ENCODE measurements at regions not wholly inside any gene's neighbourhood (a gene's known extent, or its start where the extent isn't known, plus 50 kb on each side); places are given as distances from the start of the nearest gene placed in this dataset.

DNA sequence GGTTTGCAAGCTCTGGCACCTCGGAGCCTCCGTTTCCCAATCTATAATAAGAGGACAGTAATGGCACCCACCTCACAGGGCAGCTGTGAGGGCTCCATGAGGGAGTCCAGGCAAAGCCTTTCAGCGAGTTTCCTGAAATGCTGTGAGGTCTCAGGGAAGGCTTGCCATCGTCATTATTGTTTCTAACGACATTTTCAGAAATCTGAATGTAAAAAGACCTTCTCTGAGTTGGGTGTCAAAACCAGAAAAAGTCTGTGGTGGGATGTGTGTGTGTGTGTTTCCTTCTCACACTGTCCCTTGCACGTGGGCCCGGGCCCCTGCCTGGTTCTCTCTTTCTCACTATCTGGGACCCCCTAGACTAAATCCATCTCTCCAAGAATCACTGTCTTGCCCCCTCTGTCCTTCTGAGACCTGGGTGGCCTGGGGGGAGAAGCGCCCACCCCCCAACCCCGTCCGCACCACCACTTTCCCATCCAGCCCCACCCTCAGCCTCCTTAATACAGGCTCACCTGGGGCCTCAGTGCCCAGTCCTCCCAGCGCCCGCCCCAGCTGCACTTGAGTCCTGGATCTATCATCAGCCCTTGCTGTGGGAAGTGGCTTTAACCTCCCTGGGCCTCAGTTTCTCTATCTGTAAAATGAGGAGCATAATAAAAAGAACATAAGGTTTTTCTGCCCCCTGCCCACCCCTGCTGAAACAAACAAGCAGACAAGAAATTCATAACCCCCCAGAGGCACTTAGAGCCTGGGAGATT, 180.3 kb downstream of the C9orf50 start:
- no peaks in the 10 kb centered on the region for H3K36me3 ChIP-seq (ENCODE audit: control insufficient read depth in 1 of 2, insufficient read depth in 2 of 2, low read length in 2 of 2)
- H3K27ac ChIP-seq (ENCODE audit: low read depth, low read length), result no peak overlapping the region
- no peak for TF ChIP-seq TCF7L2 (IDR thresholded peaks at IDR 0.05; ENCODE audit: borderline replicate concordance, extremely low read depth, insufficient read depth, insufficient read length)
- TF ChIP-seq CEBPB (IDR thresholded peaks at IDR 0.05; ENCODE audit: low read depth), result no peak
- no peak for TF ChIP-seq SP1 (IDR thresholded peaks at IDR 0.05; ENCODE audit: low read depth)
- no peak for TF ChIP-seq ELF1 (IDR thresholded peaks at IDR 0.05; ENCODE audit: borderline replicate concordance, low read depth)
- TF ChIP-seq, protein P1, sequence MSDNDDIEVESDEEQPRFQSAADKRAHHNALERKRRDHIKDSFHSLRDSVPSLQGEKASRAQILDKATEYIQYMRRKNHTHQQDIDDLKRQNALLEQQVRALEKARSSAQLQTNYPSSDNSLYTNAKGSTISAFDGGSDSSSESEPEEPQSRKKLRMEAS (IDR thresholded peaks at IDR 0.05), result no peak
- no peak for TF ChIP-seq JUND (IDR thresholded peaks at IDR 0.05)
- TF ChIP-seq FOSL1 (IDR thresholded peaks at IDR 0.05; ENCODE audit: low read depth), result no peak
- TF ChIP-seq POLR2A (IDR thresholded peaks at IDR 0.05; ENCODE audit: borderline replicate concordance, extremely low read depth, insufficient read depth, insufficient read length), result no peak
- TF ChIP-seq, protein P2, sequence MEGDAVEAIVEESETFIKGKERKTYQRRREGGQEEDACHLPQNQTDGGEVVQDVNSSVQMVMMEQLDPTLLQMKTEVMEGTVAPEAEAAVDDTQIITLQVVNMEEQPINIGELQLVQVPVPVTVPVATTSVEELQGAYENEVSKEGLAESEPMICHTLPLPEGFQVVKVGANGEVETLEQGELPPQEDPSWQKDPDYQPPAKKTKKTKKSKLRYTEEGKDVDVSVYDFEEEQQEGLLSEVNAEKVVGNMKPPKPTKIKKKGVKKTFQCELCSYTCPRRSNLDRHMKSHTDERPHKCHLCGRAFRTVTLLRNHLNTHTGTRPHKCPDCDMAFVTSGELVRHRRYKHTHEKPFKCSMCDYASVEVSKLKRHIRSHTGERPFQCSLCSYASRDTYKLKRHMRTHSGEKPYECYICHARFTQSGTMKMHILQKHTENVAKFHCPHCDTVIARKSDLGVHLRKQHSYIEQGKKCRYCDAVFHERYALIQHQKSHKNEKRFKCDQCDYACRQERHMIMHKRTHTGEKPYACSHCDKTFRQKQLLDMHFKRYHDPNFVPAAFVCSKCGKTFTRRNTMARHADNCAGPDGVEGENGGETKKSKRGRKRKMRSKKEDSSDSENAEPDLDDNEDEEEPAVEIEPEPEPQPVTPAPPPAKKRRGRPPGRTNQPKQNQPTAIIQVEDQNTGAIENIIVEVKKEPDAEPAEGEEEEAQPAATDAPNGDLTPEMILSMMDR (IDR thresholded peaks at IDR 0.05 in 2 of 3, conservative IDR thresholded peaks at IDR 0.05 in 1 of 3; ENCODE audit: borderline replicate concordance in 1 of 3, insufficient read depth in 1 of 3, low read depth in 2 of 3, low read length in 2 of 3), result no peak
- H4K20me1 ChIP-seq (ENCODE audit: insufficient read depth), result no peaks in the 10 kb centered on the region
- no peaks in the 10 kb centered on the region for H3K79me2 ChIP-seq (ENCODE audit: insufficient read depth, low read length)
- ChIA-PET POLR2A (interaction anchor here (0.6 kb wide), 1 partner anchor 20 kb away, joined by 4 read pairs; no protein-coding TSS in a partner anchor), RAD21 (ENCODE audit: low non-redundant PET in 1 of 2, low total read pairs in 2 of 2, uncharacterized antibody in 2 of 2, unreplicated experiment in 2 of 2) (no interaction called here), CTCF (interaction anchor here (1.2 kb wide), 1 partner anchor 10 kb away, joined by 4 read pairs; no protein-coding TSS in a partner anchor)
- no peak overlapping the region for H3K9ac ChIP-seq (ENCODE audit: low read length)
- DNase-seq (ENCODE audit: low read depth, low spot score) (no peak), ATAC-seq (no peak)
- H3K4me2 ChIP-seq (ENCODE audit: low read length), result no peak overlapping the region
- no peaks in the 10 kb centered on the region for H3K27me3 ChIP-seq (ENCODE audit: insufficient read depth, low read length)
- no peak overlapping the region for H2AFZ ChIP-seq (ENCODE audit: low read depth, low read length, poor library complexity, severe bottlenecking)
- no peaks in the 10 kb centered on the region for H3K9me2 ChIP-seq (ENCODE audit: insufficient read depth)
- intact Hi-C loops (cut with micrococcal nuclease), result no loop called here
- peaks cover 11 to 34% of the 10 kb centered on the region in 2 experiments; a peak in 3 of 4 replicates for H3K4me1 ChIP-seq (ENCODE audit: control insufficient read depth in 1 of 2, insufficient read depth in 2 of 2, low read length in 2 of 2)
- H3K4me3 ChIP-seq (replicated peaks in 1 of 2; ENCODE audit: low read depth in 1 of 2, low read length in 2 of 2), result no peak overlapping the region
- BruUV-seq (replicated peaks), result no TSS peak
- H3K9me3 ChIP-seq (ENCODE audit: control insufficient read depth in 1 of 2, insufficient read depth in 1 of 2, low read depth in 1 of 2, low read length in 2 of 2), result no peaks in the 10 kb centered on the region
